Ishikawa (cell line): ENCODE measurements at regions not wholly inside any gene's neighbourhood (a gene's known extent, or its start where the extent isn't known, plus 50 kb on each side); places are given as distances from the start of the nearest gene placed in this dataset.

Source experiments
- CEBPB ChIP-seq: IDR thresholded peaks from 2 replicates; pipeline ENCODE4 v1.6.1; 2012
- CREB1 ChIP-seq: IDR thresholded peaks from 2 replicates; pipeline ENCODE4 v1.6.1; 2012; ENCODE audit warnings: low read depth
- EGR1 ChIP-seq: IDR thresholded peaks from 2 replicates; pipeline ENCODE4 v1.6.1; 2012
- EP300 ChIP-seq: IDR thresholded peaks from 2 replicates; pipeline ENCODE4 v1.6.1; 2012; ENCODE audit warnings: borderline replicate concordance
- FOXM1 ChIP-seq: IDR thresholded peaks from 2 replicates; pipeline ENCODE4 v1.6.1; 2012; ENCODE audit warnings: low read depth, borderline replicate concordance
- MAX ChIP-seq: IDR thresholded peaks from 2 replicates; pipeline ENCODE4 v1.6.1; 2012
- RAD21 ChIP-seq: IDR thresholded peaks from 2 replicates; pipeline ENCODE4 v1.6.1; 2012; ENCODE audit warnings: low read depth
- TAF1 ChIP-seq: IDR thresholded peaks from 2 replicates; pipeline ENCODE4 v1.6.1; 2012; ENCODE audit warnings: low read depth, mild to moderate bottlenecking
- TCF12 ChIP-seq: IDR thresholded peaks from 2 replicates; pipeline ENCODE4 v1.6.1; 2012; ENCODE audit warnings: low read depth
- TEAD4 ChIP-seq: IDR thresholded peaks from 2 replicates; pipeline ENCODE4 v1.6.1; 2012
- YY1 ChIP-seq: IDR thresholded peaks from 2 replicates; pipeline ENCODE4 v1.6.1; 2012; ENCODE audit warnings: low read depth
- ZBTB7A ChIP-seq: IDR thresholded peaks from 2 replicates; pipeline ENCODE4 v1.6.1; 2012; ENCODE audit warnings: low read depth
- TF ChIP-seq, protein P1 (sequence below): IDR thresholded peaks from 2 replicates; pipeline ENCODE4 v1.6.1; 2012; ENCODE audit warnings: low read depth, mild to moderate bottlenecking
- TF ChIP-seq, protein P2 (sequence below): IDR thresholded peaks from 2 replicates; pipeline ENCODE4 v1.6.1; 2012

GRCh38 chr18:56003720-56004088 lies 415.7 kb upstream of the TCF4 start:
- TF ChIP-seq EP300 (no peak), CREB1 (no peak), TEAD4 (no peak), MAX (no peak), TAF1 (no peak), YY1 (no peak), EGR1 (no peak), ZBTB7A (no peak), TCF12 (no peak), FOXM1 (no peak), RAD21 (no peak), CEBPB (no peak)
- TF ChIP-seq, protein P1, sequence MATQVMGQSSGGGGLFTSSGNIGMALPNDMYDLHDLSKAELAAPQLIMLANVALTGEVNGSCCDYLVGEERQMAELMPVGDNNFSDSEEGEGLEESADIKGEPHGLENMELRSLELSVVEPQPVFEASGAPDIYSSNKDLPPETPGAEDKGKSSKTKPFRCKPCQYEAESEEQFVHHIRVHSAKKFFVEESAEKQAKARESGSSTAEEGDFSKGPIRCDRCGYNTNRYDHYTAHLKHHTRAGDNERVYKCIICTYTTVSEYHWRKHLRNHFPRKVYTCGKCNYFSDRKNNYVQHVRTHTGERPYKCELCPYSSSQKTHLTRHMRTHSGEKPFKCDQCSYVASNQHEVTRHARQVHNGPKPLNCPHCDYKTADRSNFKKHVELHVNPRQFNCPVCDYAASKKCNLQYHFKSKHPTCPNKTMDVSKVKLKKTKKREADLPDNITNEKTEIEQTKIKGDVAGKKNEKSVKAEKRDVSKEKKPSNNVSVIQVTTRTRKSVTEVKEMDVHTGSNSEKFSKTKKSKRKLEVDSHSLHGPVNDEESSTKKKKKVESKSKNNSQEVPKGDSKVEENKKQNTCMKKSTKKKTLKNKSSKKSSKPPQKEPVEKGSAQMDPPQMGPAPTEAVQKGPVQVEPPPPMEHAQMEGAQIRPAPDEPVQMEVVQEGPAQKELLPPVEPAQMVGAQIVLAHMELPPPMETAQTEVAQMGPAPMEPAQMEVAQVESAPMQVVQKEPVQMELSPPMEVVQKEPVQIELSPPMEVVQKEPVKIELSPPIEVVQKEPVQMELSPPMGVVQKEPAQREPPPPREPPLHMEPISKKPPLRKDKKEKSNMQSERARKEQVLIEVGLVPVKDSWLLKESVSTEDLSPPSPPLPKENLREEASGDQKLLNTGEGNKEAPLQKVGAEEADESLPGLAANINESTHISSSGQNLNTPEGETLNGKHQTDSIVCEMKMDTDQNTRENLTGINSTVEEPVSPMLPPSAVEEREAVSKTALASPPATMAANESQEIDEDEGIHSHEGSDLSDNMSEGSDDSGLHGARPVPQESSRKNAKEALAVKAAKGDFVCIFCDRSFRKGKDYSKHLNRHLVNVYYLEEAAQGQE, result no peak
- TF ChIP-seq, protein P2, sequence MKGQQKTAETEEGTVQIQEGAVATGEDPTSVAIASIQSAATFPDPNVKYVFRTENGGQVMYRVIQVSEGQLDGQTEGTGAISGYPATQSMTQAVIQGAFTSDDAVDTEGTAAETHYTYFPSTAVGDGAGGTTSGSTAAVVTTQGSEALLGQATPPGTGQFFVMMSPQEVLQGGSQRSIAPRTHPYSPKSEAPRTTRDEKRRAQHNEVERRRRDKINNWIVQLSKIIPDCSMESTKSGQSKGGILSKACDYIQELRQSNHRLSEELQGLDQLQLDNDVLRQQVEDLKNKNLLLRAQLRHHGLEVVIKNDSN, result no peak
